ENCODE measurements at regions not wholly inside any gene's neighbourhood (a gene's known extent, or its start where the extent isn't known, plus 50 kb on each side); places are given as distances from the start of the nearest gene placed in this dataset.

DNA sequence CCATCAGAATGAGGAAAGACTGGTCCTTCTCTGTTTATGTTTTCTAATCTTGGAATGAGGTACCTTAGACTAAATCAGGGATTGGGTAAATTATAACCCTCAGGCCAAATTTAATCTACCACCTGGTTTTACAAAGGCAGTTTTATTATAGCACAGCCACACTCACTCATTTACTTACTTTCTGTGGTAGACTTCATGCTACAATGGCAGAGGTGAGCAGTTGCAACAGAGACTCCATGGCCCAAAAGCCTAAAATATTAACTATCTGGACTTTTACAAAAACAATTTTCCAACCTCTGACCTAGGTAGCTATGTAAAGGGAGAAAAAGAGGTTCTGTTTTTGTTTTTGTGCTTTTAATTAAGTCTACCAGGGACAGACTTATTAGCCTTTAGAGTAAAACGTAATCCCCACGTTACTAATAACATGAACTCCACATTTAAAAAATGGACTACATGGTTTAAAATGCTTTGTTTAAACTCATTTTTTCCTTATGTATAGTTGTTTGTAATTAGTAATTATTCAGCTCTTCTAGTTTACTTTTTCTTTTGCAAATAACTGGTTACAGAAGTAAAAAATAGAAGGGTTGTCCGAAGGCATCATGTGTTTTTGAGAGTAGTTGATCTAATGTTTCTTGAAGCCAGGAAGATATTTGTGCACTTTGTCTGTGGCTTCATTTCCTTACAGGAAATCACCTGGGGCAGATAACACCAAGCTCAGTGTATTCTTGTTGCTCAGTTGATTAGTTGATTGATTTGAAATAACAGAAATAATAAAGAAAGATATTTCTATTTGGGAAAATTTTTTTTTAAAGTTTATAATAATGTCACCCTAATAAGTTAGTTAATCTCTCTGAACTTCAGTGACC lies 57.6 kb upstream of the ATP2B1 start (continued):
- TF ChIP-seq NRF1 (conservative IDR thresholded peaks at IDR 0.05; ENCODE audit: low read depth, low read length) (no peak), MYC (IDR thresholded peaks at IDR 0.05; ENCODE audit: insufficient read depth, insufficient read length, insufficient replicate concordance, low read length, severe bottlenecking) (no peak), SP1 (IDR thresholded peaks at IDR 0.05; ENCODE audit: low read depth, low read length) (no peak), TAF1 (IDR thresholded peaks at IDR 0.05; ENCODE audit: borderline replicate concordance, low read depth, low read length) (no peak), HDGF (IDR thresholded peaks at IDR 0.05) (no peak), JUND (IDR thresholded peaks at IDR 0.05; ENCODE audit: low read depth, low read length) (peak; percentile 68; the same call in 1 of the 2 replicates), CBX3 (IDR thresholded peaks at IDR 0.05; ENCODE audit: borderline replicate concordance, low read depth) (no peak), FOXK2 (IDR thresholded peaks at IDR 0.05) (no peak), STAT1 (conservative IDR thresholded peaks at IDR 0.05) (no peak), IKZF1 (conservative IDR thresholded peaks at IDR 0.05) (peak; percentile 74), MTA3 (IDR thresholded peaks at IDR 0.05; ENCODE audit: borderline replicate concordance, low read length) (peak; percentile 86; the same call in 1 of the 2 replicates), SUPT20H (IDR thresholded peaks at IDR 0.05; ENCODE audit: borderline replicate concordance, control insufficient read depth, low read depth, low read length) (no peak), GATAD2B (conservative IDR thresholded peaks at IDR 0.05; ENCODE audit: low read depth) (no peak), SPI1 (IDR thresholded peaks at IDR 0.05; ENCODE audit: borderline replicate concordance, insufficient read depth, low read depth, low read length) (no peak), RAD21 (IDR thresholded peaks at IDR 0.05; ENCODE audit: insufficient read depth, low read depth, low read length) (0 out of 2 replicates have a peak, but pooled peaks have one; percentile 7), ZSCAN29 (IDR thresholded peaks at IDR 0.05) (no peak), SREBF2 (IDR thresholded peaks at IDR 0.05; ENCODE audit: low read length) (no peak), KLF5 (IDR thresholded peaks at IDR 0.05; ENCODE audit: partially characterized antibody) (no peak)
- TF ChIP-seq, protein P1, sequence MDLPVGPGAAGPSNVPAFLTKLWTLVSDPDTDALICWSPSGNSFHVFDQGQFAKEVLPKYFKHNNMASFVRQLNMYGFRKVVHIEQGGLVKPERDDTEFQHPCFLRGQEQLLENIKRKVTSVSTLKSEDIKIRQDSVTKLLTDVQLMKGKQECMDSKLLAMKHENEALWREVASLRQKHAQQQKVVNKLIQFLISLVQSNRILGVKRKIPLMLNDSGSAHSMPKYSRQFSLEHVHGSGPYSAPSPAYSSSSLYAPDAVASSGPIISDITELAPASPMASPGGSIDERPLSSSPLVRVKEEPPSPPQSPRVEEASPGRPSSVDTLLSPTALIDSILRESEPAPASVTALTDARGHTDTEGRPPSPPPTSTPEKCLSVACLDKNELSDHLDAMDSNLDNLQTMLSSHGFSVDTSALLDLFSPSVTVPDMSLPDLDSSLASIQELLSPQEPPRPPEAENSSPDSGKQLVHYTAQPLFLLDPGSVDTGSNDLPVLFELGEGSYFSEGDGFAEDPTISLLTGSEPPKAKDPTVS (IDR thresholded peaks at IDR 0.05; ENCODE audit: low read depth, low read length) = no peak
- TF ChIP-seq, protein P2, sequence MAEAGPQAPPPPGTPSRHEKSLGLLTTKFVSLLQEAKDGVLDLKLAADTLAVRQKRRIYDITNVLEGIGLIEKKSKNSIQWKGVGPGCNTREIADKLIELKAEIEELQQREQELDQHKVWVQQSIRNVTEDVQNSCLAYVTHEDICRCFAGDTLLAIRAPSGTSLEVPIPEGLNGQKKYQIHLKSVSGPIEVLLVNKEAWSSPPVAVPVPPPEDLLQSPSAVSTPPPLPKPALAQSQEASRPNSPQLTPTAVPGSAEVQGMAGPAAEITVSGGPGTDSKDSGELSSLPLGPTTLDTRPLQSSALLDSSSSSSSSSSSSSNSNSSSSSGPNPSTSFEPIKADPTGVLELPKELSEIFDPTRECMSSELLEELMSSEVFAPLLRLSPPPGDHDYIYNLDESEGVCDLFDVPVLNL (IDR thresholded peaks at IDR 0.05; ENCODE audit: low read depth, low read length) = no peak
- TF ChIP-seq, protein P3, sequence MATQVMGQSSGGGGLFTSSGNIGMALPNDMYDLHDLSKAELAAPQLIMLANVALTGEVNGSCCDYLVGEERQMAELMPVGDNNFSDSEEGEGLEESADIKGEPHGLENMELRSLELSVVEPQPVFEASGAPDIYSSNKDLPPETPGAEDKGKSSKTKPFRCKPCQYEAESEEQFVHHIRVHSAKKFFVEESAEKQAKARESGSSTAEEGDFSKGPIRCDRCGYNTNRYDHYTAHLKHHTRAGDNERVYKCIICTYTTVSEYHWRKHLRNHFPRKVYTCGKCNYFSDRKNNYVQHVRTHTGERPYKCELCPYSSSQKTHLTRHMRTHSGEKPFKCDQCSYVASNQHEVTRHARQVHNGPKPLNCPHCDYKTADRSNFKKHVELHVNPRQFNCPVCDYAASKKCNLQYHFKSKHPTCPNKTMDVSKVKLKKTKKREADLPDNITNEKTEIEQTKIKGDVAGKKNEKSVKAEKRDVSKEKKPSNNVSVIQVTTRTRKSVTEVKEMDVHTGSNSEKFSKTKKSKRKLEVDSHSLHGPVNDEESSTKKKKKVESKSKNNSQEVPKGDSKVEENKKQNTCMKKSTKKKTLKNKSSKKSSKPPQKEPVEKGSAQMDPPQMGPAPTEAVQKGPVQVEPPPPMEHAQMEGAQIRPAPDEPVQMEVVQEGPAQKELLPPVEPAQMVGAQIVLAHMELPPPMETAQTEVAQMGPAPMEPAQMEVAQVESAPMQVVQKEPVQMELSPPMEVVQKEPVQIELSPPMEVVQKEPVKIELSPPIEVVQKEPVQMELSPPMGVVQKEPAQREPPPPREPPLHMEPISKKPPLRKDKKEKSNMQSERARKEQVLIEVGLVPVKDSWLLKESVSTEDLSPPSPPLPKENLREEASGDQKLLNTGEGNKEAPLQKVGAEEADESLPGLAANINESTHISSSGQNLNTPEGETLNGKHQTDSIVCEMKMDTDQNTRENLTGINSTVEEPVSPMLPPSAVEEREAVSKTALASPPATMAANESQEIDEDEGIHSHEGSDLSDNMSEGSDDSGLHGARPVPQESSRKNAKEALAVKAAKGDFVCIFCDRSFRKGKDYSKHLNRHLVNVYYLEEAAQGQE (IDR thresholded peaks at IDR 0.05; ENCODE audit: low read depth, low read length) = no peak
- TF ChIP-seq, protein P4, sequence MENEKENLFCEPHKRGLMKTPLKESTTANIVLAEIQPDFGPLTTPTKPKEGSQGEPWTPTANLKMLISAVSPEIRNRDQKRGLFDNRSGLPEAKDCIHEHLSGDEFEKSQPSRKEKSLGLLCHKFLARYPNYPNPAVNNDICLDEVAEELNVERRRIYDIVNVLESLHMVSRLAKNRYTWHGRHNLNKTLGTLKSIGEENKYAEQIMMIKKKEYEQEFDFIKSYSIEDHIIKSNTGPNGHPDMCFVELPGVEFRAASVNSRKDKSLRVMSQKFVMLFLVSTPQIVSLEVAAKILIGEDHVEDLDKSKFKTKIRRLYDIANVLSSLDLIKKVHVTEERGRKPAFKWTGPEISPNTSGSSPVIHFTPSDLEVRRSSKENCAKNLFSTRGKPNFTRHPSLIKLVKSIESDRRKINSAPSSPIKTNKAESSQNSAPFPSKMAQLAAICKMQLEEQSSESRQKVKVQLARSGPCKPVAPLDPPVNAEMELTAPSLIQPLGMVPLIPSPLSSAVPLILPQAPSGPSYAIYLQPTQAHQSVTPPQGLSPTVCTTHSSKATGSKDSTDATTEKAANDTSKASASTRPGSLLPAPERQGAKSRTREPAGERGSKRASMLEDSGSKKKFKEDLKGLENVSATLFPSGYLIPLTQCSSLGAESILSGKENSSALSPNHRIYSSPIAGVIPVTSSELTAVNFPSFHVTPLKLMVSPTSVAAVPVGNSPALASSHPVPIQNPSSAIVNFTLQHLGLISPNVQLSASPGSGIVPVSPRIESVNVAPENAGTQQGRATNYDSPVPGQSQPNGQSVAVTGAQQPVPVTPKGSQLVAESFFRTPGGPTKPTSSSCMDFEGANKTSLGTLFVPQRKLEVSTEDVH (IDR thresholded peaks at IDR 0.05; ENCODE audit: low read depth, partially characterized antibody) = no peak

Measured in GM12878 (cell line).